WTC11 (cell line): ENCODE measurements at regions not wholly inside any gene's neighbourhood (a gene's known extent, or its start where the extent isn't known, plus 50 kb on each side); places are given as distances from the start of the nearest gene placed in this dataset.

Source experiments
- ATAC-seq: fragments of 200-7000 bp; cut with Tn5 transposase; 2 replicates; pipeline ENCODE4 v1.10.0; 2021; ENCODE audit warnings: mild to moderate bottlenecking, moderate library complexity
- CTCF ChIA-PET: fragments of 300-600 bp; sonication (Branson Sonifier 250); formaldehyde crosslinking; loops from one replicate; lab custom pipeline; 2021; ENCODE audit warnings: antibody characterized with exemption; lab: Charles Lee
- POLR2A ChIA-PET: fragments of 350-600 bp; sonication (Branson Sonifier 250); formaldehyde crosslinking; loops from one replicate; lab custom pipeline; 2021; ENCODE audit warnings: antibody characterized with exemption; lab: Charles Lee
- DNase-seq: peaks from one replicate; pipeline ENCODE4 v3.0.0; 2021; ENCODE audit warnings: low spot score
- H3K27ac Mint-ChIP-seq: 2 replicates; pipeline ENCODE4 v1.8.0; 2021; ENCODE audit warnings: mixed read lengths
- H3K27me3 Mint-ChIP-seq: 2 replicates; pipeline ENCODE4 v1.8.0; 2021; ENCODE audit warnings: low read depth, mild to moderate bottlenecking, moderate library complexity, mixed read lengths
- H3K36me3 Mint-ChIP-seq: 2 replicates; pipeline ENCODE4 v1.8.0; 2021; ENCODE audit warnings: mixed read lengths
- H3K4me1 Mint-ChIP-seq: 2 replicates; pipeline ENCODE4 v1.8.0; 2022; ENCODE audit warnings: mixed read lengths
- H3K4me3 Mint-ChIP-seq: 2 replicates; pipeline ENCODE4 v1.8.0; 2021; ENCODE audit warnings: mild to moderate bottlenecking, moderate library complexity, mixed read lengths
- H3K9me3 Mint-ChIP-seq: 2 replicates; pipeline ENCODE4 v1.8.0; 2021; ENCODE audit warnings: mixed read lengths
- CBFB ChIP-seq: sonication (generic); formaldehyde crosslinking; IDR thresholded peaks from 2 replicates; pipeline ENCODE4 v1.8.1; 2022; ENCODE audit warnings: mild to moderate bottlenecking, low read depth, missing genetic modification reagents
- ELF4 ChIP-seq: sonication (generic); formaldehyde crosslinking; IDR thresholded peaks from 2 replicates; pipeline ENCODE4 v1.8.1; 2022; ENCODE audit warnings: low read depth, mild to moderate bottlenecking, moderate library complexity, missing genetic modification reagents
- FOXK1 ChIP-seq: sonication (generic); formaldehyde crosslinking; IDR thresholded peaks from 2 replicates; pipeline ENCODE4 v1.8.0; 2022; ENCODE audit warnings: mild to moderate bottlenecking, moderate library complexity, missing genetic modification reagents
- JAZF1 ChIP-seq: fragments of 250-450 bp; sonication (Bioruptor Pico); IDR thresholded peaks from 2 replicates; pipeline ENCODE4 v1.9.0; 2021; ENCODE audit warnings: moderate library complexity, mild to moderate bottlenecking, inconsistent platforms
- NFYB ChIP-seq: sonication (generic); formaldehyde crosslinking; conservative IDR thresholded peaks from 2 replicates; pipeline ENCODE4 v1.8.0; 2022; ENCODE audit warnings: low read depth, missing genetic modification reagents
- RELA ChIP-seq: sonication (generic); formaldehyde crosslinking; IDR thresholded peaks from 2 replicates; pipeline ENCODE4 v1.8.1; 2022; ENCODE audit warnings: missing genetic modification reagents, mild to moderate bottlenecking, borderline replicate concordance
- ZBTB21 ChIP-seq: sonication (generic); formaldehyde crosslinking; IDR thresholded peaks from 2 replicates; pipeline ENCODE4 v1.8.1; 2023; ENCODE audit warnings: mild to moderate bottlenecking, missing genetic modification reagents, borderline replicate concordance
- ZNF263 ChIP-seq: sonication (generic); formaldehyde crosslinking; IDR thresholded peaks from 2 replicates; pipeline ENCODE4 v1.8.1; 2022; ENCODE audit warnings: low read depth, mild to moderate bottlenecking, moderate library complexity, missing genetic modification reagents
- ZNF671 ChIP-seq: fragments of 250-450 bp; sonication (Bioruptor Pico); IDR thresholded peaks from 2 replicates; pipeline ENCODE4 v1.8.0; 2021; ENCODE audit warnings: mild to moderate bottlenecking
- TF ChIP-seq, protein P1 (sequence below): sonication (generic); formaldehyde crosslinking; IDR thresholded peaks from 2 replicates; pipeline ENCODE4 v1.8.0; 2023; ENCODE audit warnings: missing genetic modification reagents, mild to moderate bottlenecking, borderline replicate concordance
- TF ChIP-seq, protein P2 (sequence below): sonication (generic); formaldehyde crosslinking; IDR thresholded peaks from 2 replicates; pipeline ENCODE4 v1.8.1; 2022; ENCODE audit warnings: mild to moderate bottlenecking, missing genetic modification reagents, moderate library complexity, borderline replicate concordance
- TF ChIP-seq, protein P3 (sequence below): sonication (generic); formaldehyde crosslinking; IDR thresholded peaks from 2 replicates; pipeline ENCODE4 v1.8.1; 2022; ENCODE audit warnings: mild to moderate bottlenecking, moderate library complexity, missing genetic modification reagents
- TF ChIP-seq, protein P4 (sequence below): fragments of 250-450 bp; sonication (Bioruptor Pico); IDR thresholded peaks from 2 replicates; pipeline ENCODE4 v1.8.0; 2021; ENCODE audit warnings: mild to moderate bottlenecking
- TF ChIP-seq, protein P5 (sequence below): sonication (generic); formaldehyde crosslinking; IDR thresholded peaks from 2 replicates; pipeline ENCODE4 v1.8.1; 2023; ENCODE audit warnings: mild to moderate bottlenecking, missing genetic modification reagents
- TF ChIP-seq, protein P6 (sequence below): fragments of 200-600 bp; IDR thresholded peaks from 2 replicates; pipeline ENCODE4 v1.8.0; 2022; ENCODE audit warnings: antibody characterized with exemption
- TF ChIP-seq, protein P7 (sequence below): sonication (generic); formaldehyde crosslinking; IDR thresholded peaks from 2 replicates; pipeline ENCODE4 v1.8.0; 2022; ENCODE audit warnings: mild to moderate bottlenecking, missing genetic modification reagents
- TF ChIP-seq, protein P8 (sequence below): sonication (generic); formaldehyde crosslinking; IDR thresholded peaks from 2 replicates; pipeline ENCODE4 v1.8.1; 2022; ENCODE audit warnings: low read depth, missing genetic modification reagents, borderline replicate concordance

DNA sequence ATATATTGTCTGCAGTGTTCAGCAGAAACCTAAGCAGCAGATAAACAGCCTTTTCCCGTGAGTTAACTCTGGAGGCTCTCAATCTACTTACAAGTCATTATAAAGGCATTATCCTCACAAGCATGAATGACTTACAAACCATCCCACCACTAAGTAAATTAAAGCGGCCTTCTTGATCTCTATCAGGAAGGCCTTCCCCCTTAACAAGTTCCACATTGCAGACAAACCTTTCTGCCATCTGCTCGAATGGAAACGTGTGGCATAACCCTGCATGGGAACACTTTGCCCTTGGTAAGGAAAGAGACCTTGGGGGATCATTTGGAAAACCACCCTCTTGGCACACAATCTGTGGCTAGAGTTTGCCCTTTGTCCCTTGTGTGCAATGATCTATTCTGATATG is 199.5 kb downstream of the OSR1 start (continued):
- TF ChIP-seq, protein P1, sequence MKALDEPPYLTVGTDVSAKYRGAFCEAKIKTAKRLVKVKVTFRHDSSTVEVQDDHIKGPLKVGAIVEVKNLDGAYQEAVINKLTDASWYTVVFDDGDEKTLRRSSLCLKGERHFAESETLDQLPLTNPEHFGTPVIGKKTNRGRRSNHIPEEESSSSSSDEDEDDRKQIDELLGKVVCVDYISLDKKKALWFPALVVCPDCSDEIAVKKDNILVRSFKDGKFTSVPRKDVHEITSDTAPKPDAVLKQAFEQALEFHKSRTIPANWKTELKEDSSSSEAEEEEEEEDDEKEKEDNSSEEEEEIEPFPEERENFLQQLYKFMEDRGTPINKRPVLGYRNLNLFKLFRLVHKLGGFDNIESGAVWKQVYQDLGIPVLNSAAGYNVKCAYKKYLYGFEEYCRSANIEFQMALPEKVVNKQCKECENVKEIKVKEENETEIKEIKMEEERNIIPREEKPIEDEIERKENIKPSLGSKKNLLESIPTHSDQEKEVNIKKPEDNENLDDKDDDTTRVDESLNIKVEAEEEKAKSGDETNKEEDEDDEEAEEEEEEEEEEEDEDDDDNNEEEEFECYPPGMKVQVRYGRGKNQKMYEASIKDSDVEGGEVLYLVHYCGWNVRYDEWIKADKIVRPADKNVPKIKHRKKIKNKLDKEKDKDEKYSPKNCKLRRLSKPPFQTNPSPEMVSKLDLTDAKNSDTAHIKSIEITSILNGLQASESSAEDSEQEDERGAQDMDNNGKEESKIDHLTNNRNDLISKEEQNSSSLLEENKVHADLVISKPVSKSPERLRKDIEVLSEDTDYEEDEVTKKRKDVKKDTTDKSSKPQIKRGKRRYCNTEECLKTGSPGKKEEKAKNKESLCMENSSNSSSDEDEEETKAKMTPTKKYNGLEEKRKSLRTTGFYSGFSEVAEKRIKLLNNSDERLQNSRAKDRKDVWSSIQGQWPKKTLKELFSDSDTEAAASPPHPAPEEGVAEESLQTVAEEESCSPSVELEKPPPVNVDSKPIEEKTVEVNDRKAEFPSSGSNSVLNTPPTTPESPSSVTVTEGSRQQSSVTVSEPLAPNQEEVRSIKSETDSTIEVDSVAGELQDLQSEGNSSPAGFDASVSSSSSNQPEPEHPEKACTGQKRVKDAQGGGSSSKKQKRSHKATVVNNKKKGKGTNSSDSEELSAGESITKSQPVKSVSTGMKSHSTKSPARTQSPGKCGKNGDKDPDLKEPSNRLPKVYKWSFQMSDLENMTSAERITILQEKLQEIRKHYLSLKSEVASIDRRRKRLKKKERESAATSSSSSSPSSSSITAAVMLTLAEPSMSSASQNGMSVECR (CRISPR knock-in tag) = no peak
- TF ChIP-seq FOXK1 (CRISPR knock-in tag) (no peak), ZBTB21 (CRISPR knock-in tag) (no peak), JAZF1 (no peak), ELF4 (CRISPR knock-in tag) (no peak), RELA (no peak)
- TF ChIP-seq, protein P2, sequence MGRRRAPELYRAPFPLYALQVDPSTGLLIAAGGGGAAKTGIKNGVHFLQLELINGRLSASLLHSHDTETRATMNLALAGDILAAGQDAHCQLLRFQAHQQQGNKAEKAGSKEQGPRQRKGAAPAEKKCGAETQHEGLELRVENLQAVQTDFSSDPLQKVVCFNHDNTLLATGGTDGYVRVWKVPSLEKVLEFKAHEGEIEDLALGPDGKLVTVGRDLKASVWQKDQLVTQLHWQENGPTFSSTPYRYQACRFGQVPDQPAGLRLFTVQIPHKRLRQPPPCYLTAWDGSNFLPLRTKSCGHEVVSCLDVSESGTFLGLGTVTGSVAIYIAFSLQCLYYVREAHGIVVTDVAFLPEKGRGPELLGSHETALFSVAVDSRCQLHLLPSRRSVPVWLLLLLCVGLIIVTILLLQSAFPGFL (CRISPR knock-in tag) = no peak
- TF ChIP-seq, protein P3, sequence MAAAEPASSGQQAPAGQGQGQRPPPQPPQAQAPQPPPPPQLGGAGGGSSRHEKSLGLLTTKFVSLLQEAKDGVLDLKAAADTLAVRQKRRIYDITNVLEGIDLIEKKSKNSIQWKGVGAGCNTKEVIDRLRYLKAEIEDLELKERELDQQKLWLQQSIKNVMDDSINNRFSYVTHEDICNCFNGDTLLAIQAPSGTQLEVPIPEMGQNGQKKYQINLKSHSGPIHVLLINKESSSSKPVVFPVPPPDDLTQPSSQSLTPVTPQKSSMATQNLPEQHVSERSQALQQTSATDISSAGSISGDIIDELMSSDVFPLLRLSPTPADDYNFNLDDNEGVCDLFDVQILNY (CRISPR knock-in tag) = no peak

DNA sequence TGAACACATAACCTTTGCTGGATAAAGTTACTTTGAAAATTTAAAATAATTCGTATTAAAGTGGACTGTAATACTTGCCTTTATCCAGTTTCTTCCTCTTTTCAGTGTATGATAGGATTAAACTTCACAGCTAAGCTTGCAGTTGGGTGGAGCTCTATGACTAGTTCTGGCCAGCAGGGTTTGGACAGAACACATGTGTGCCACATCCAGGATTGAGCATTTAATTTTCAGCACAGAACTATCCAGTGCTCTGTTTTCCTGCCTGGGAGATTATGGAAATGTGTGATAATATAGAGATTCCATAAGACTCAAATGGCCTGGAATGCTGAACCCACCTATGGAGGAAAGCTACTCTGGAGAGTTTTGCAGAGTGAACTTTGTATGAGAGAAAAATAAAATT is 200.2 kb downstream of the OSR1 start:
- Mint-ChIP-seq H3K36me3 (peaks cover 13% of the 10 kb centered on the region), H3K27me3 (no peaks in the 10 kb centered on the region), H3K4me3 (no peak overlapping the region), H3K27ac (no peak overlapping the region), H3K4me1 (no peaks in the 10 kb centered on the region), H3K9me3 (peaks cover 24% of the 10 kb centered on the region)
- ChIA-PET POLR2A (no interaction called here), CTCF (no interaction called here)
- TF ChIP-seq, protein P4, sequence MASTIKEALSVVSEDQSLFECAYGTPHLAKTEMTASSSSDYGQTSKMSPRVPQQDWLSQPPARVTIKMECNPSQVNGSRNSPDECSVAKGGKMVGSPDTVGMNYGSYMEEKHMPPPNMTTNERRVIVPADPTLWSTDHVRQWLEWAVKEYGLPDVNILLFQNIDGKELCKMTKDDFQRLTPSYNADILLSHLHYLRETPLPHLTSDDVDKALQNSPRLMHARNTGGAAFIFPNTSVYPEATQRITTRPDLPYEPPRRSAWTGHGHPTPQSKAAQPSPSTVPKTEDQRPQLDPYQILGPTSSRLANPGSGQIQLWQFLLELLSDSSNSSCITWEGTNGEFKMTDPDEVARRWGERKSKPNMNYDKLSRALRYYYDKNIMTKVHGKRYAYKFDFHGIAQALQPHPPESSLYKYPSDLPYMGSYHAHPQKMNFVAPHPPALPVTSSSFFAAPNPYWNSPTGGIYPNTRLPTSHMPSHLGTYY (CRISPR knock-in tag) = no peak
- TF ChIP-seq, protein P5, sequence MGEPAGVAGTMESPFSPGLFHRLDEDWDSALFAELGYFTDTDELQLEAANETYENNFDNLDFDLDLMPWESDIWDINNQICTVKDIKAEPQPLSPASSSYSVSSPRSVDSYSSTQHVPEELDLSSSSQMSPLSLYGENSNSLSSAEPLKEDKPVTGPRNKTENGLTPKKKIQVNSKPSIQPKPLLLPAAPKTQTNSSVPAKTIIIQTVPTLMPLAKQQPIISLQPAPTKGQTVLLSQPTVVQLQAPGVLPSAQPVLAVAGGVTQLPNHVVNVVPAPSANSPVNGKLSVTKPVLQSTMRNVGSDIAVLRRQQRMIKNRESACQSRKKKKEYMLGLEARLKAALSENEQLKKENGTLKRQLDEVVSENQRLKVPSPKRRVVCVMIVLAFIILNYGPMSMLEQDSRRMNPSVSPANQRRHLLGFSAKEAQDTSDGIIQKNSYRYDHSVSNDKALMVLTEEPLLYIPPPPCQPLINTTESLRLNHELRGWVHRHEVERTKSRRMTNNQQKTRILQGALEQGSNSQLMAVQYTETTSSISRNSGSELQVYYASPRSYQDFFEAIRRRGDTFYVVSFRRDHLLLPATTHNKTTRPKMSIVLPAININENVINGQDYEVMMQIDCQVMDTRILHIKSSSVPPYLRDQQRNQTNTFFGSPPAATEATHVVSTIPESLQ (CRISPR knock-in tag) = no peak
- TF ChIP-seq NFYB (no peak), FOXK1 (CRISPR knock-in tag) (no peak), ZNF263 (CRISPR knock-in tag) (no peak), CBFB (CRISPR knock-in tag) (no peak), ZNF671 (CRISPR knock-in tag) (no peak)
- TF ChIP-seq, protein P6, sequence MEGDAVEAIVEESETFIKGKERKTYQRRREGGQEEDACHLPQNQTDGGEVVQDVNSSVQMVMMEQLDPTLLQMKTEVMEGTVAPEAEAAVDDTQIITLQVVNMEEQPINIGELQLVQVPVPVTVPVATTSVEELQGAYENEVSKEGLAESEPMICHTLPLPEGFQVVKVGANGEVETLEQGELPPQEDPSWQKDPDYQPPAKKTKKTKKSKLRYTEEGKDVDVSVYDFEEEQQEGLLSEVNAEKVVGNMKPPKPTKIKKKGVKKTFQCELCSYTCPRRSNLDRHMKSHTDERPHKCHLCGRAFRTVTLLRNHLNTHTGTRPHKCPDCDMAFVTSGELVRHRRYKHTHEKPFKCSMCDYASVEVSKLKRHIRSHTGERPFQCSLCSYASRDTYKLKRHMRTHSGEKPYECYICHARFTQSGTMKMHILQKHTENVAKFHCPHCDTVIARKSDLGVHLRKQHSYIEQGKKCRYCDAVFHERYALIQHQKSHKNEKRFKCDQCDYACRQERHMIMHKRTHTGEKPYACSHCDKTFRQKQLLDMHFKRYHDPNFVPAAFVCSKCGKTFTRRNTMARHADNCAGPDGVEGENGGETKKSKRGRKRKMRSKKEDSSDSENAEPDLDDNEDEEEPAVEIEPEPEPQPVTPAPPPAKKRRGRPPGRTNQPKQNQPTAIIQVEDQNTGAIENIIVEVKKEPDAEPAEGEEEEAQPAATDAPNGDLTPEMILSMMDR = no peak
- TF ChIP-seq, protein P7, sequence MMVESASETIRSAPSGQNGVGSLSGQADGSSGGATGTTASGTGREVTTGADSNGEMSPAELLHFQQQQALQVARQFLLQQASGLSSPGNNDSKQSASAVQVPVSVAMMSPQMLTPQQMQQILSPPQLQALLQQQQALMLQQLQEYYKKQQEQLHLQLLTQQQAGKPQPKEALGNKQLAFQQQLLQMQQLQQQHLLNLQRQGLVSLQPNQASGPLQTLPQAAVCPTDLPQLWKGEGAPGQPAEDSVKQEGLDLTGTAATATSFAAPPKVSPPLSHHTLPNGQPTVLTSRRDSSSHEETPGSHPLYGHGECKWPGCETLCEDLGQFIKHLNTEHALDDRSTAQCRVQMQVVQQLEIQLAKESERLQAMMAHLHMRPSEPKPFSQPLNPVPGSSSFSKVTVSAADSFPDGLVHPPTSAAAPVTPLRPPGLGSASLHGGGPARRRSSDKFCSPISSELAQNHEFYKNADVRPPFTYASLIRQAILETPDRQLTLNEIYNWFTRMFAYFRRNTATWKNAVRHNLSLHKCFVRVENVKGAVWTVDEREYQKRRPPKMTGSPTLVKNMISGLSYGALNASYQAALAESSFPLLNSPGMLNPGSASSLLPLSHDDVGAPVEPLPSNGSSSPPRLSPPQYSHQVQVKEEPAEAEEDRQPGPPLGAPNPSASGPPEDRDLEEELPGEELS (CRISPR knock-in tag) = no peak
- TF ChIP-seq, protein P3 (CRISPR knock-in tag) = no peak
- TF ChIP-seq, protein P8, sequence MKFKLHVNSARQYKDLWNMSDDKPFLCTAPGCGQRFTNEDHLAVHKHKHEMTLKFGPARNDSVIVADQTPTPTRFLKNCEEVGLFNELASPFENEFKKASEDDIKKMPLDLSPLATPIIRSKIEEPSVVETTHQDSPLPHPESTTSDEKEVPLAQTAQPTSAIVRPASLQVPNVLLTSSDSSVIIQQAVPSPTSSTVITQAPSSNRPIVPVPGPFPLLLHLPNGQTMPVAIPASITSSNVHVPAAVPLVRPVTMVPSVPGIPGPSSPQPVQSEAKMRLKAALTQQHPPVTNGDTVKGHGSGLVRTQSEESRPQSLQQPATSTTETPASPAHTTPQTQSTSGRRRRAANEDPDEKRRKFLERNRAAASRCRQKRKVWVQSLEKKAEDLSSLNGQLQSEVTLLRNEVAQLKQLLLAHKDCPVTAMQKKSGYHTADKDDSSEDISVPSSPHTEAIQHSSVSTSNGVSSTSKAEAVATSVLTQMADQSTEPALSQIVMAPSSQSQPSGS (CRISPR knock-in tag) = no peak
- ATAC-seq = no peak
- DNase-seq = no peak
